K562 (cell line): ENCODE measurements at regions not wholly inside any gene's neighbourhood (a gene's known extent, or its start where the extent isn't known, plus 50 kb on each side); places are given as distances from the start of the nearest gene placed in this dataset.

Experiments
- ATAC-seq: fragments of 200-7000 bp; cut with Tn5 transposase; 3 replicates; pipeline ENCODE4 v1.9.1; 2020; ENCODE audit warnings: moderate library complexity
- BruUV-seq: library from RNA; stranded (reverse); fragments of 400-500 nt; replicated peaks from 2 replicates; lab custom pipeline; 2021; lab: Mats Ljungman, UMichigan
- CTCF ChIA-PET: fragments of 300-600 bp; formaldehyde crosslinking; extraction: SDS; loops from one replicate; lab custom pipeline; 2021; ENCODE audit warnings: low intra/inter-chr PET ratio; lab: Yijun Ruan, JAX
- POLR2A ChIA-PET: fragments of 300-600, 350-650 bp; sonication (Branson Sonifier 250); formaldehyde crosslinking; extraction: SDS; loops from one replicate; lab custom pipeline; 2021; ENCODE audit warnings: antibody characterized with exemption, inconsistent platforms; lab: Yijun Ruan, JAX
- DNase-seq, 4 experiments: peaks; one replicate each; pipeline versions ENCODE4 v3.0.0 to v3.0.0-alpha.2; 2011 to 2018; ENCODE audit warnings: low spot score in 3 of 4, mixed read lengths in 3 of 4; ENCODE audit errors: extremely low read depth in 1 of 4
- FAIRE-seq: peaks from 2 replicates; lab custom pipeline; 2011; peaks lifted over from hg19 to GRCh38; lab: Jason Lieb, UNC
- H2AFZ ChIP-seq: 2 replicates; pipeline ENCODE4 v1.6.0; 2011; ENCODE audit warnings: low read depth, low read length, control low read depth, inconsistent platforms
- H3K27ac ChIP-seq: fragments of 200-600 bp; 3 replicates; pipeline ENCODE4 v1.8.0; 2011; ENCODE audit warnings: low read depth, mild to moderate bottlenecking, control low read depth, inconsistent platforms, low read length, moderate library complexity, mixed read lengths; ENCODE audit errors: extremely low read depth
- H3K27me3 ChIP-seq, 2 experiments: fragments of 300-600 bp in 1 of 2; 2 replicates in 1 of 2; 3 replicates in 1 of 2; pipeline versions ENCODE4 v1.6.0 to v1.8.0; 2011; ENCODE audit warnings: inconsistent platforms in 2 of 2, low read length in 2 of 2, mild to moderate bottlenecking in 1 of 2, mixed read lengths in 1 of 2, moderate library complexity in 1 of 2; ENCODE audit not compliant: control insufficient read depth in 2 of 2, insufficient read depth in 2 of 2
- H3K36me3 ChIP-seq: fragments of 300-600 bp; 3 replicates; pipeline ENCODE4 v1.8.0; 2011; ENCODE audit warnings: mild to moderate bottlenecking, low read length, inconsistent platforms; ENCODE audit not compliant: control insufficient read depth, insufficient read depth
- H3K4me1 ChIP-seq, 2 experiments: fragments of 200-600 bp in 1 of 2; replicated peaks in 1 of 2; 2 replicates in 1 of 2; 3 replicates in 1 of 2; pipeline versions ENCODE4 v1.5.1 to v1.8.0; 2011; ENCODE audit warnings: inconsistent platforms in 2 of 2, low read length in 2 of 2, mild to moderate bottlenecking in 1 of 2, mixed read lengths in 1 of 2, moderate library complexity in 1 of 2; ENCODE audit not compliant: control insufficient read depth in 2 of 2, insufficient read depth in 2 of 2
- H3K4me2 ChIP-seq: 2 replicates; pipeline ENCODE4 v1.6.1; 2011; ENCODE audit warnings: low read length, control low read depth, inconsistent platforms, mixed read lengths; ENCODE audit not compliant: insufficient read depth
- H3K4me3 ChIP-seq: fragments of 200-600 bp; sonication (generic), shearing (Covaris generic); 2 replicates; pipeline ENCODE4 v1.5.1; 2016; ENCODE audit warnings: control low read depth, inconsistent platforms
- H3K79me2 ChIP-seq: fragments of 200-600 bp; 3 replicates; pipeline ENCODE4 v1.8.0; 2011; ENCODE audit warnings: low read length, inconsistent platforms; ENCODE audit not compliant: control insufficient read depth, insufficient read depth
- H3K9ac ChIP-seq, 2 experiments: 2 replicates each; pipeline versions ENCODE4 v1.6.0 to v1.6.1; 2011; ENCODE audit warnings: low read depth in 2 of 2, low read length in 2 of 2, control low read depth in 1 of 2, inconsistent platforms in 1 of 2, mild to moderate bottlenecking in 1 of 2, mixed read lengths in 1 of 2; ENCODE audit not compliant: insufficient read depth in 1 of 2
- H3K9me1 ChIP-seq: one replicate; pipeline ENCODE4 v1.6.0; 2011; ENCODE audit warnings: inconsistent platforms, mild to moderate bottlenecking, low read length, moderate library complexity; ENCODE audit not compliant: control insufficient read depth, insufficient read depth
- H3K9me3 ChIP-seq: replicated peaks from 2 replicates; pipeline ENCODE4 v1.5.1; 2011; ENCODE audit warnings: low read depth, low read length, inconsistent platforms; ENCODE audit not compliant: control insufficient read depth, insufficient read depth
- H4K20me1 ChIP-seq: replicated peaks from 2 replicates; pipeline ENCODE4 v1.6.1; 2011; ENCODE audit warnings: low read length, inconsistent platforms, mixed read lengths; ENCODE audit not compliant: control insufficient read depth, insufficient read depth
- CCAR2 ChIP-seq: fragments of 200-400 bp; formaldehyde crosslinking; IDR thresholded peaks from 2 replicates; pipeline ENCODE4 v1.6.1; 2017; ENCODE audit warnings: mild to moderate bottlenecking, low read depth, low read length
- CHCHD3 ChIP-seq: fragments of 250-450 bp; sonication (Bioruptor Pico); IDR thresholded peaks from 2 replicates; pipeline ENCODE4 v2.1.2; 2022; ENCODE audit warnings: mild to moderate bottlenecking
- CUX1 ChIP-seq: fragments of 200-800 bp; sonication (Bioruptor generic); IDR thresholded peaks from 2 replicates; pipeline ENCODE4 v1.6.1; 2016; ENCODE audit warnings: missing genetic modification characterization, missing compliant biosample characterization
- E2F1 ChIP-seq: sonication (generic); formaldehyde crosslinking; IDR thresholded peaks from 2 replicates; pipeline ENCODE4 v1.8.1; 2023; ENCODE audit warnings: mild to moderate bottlenecking, missing genetic modification reagents, moderate library complexity
- ETS1 ChIP-seq: conservative IDR thresholded peaks from 2 replicates; pipeline ENCODE4 v1.6.1; 2011; ENCODE audit warnings: low read depth, mild to moderate bottlenecking, low read length; ENCODE audit not compliant: control insufficient read depth
- HEY1 ChIP-seq: fragments of 250-450 bp; sonication (Bioruptor Pico); IDR thresholded peaks from 2 replicates; pipeline ENCODE4 v1.5.0; 2020; ENCODE audit warnings: mild to moderate bottlenecking, moderate library complexity, borderline replicate concordance
- HNRNPLL ChIP-seq: fragments of 200-400 bp; formaldehyde crosslinking; IDR thresholded peaks from 2 replicates; pipeline ENCODE4 v1.6.1; 2017; ENCODE audit warnings: low read length, low read depth, mild to moderate bottlenecking; ENCODE audit not compliant: poor library complexity, severe bottlenecking
- NCOA6 ChIP-seq: fragments of 450-650 bp; IDR thresholded peaks from 2 replicates; pipeline ENCODE4 v1.6.1; 2017; ENCODE audit warnings: mild to moderate bottlenecking
- PRPF4 ChIP-seq: fragments of 200-400 bp; formaldehyde crosslinking; IDR thresholded peaks from one replicate; pipeline ENCODE4 v1.6.1; 2017; ENCODE audit warnings: low read length, low read depth, mild to moderate bottlenecking; ENCODE audit not compliant: insufficient read depth, poor library complexity, severe bottlenecking
- ZBTB49 ChIP-seq: sonication (generic); formaldehyde crosslinking; IDR thresholded peaks from 2 replicates; pipeline ENCODE4 v1.8.0; 2022; ENCODE audit warnings: missing genetic modification reagents, mild to moderate bottlenecking, borderline replicate concordance
- WGBS: fragments of 100-300 bp; shearing (Covaris generic); methylation state at CpG from one replicate; pipeline ENCODE4 v1.1.6; 2016; ENCODE audit warnings: low coverage, mixed read lengths; ENCODE audit not compliant: insufficient coverage; ENCODE audit errors: missing lambda C conversion rate; 5-methylcytosine and 5-hydroxymethylcytosine counted together
- in situ Hi-C: fragments of 300-500 bp; cut with MboI; formaldehyde crosslinking; loops from 4 replicates; pipeline ENCODE4 v1.15.0; 2018; ENCODE audit warnings: inconsistent platforms, mixed read lengths
- intact Hi-C: fragments of 100-400 bp; cut with micrococcal nuclease; formaldehyde crosslinking; loops from 2 replicates; pipeline ENCODE4 v1.14.2; 2022

- TF ChIP-seq PRPF4 (no peak), CCAR2 (no peak), NCOA6 (no peak)
Measured at GRCh38 chr9:118129541-118129940, 425.3 kb downstream of the TLR4 start (continued).

GRCh38 chr9:118148990-118149389 is 444.8 kb downstream of the TLR4 start:
- ChIA-PET POLR2A (no interaction called here), CTCF (no interaction called here)
- Histone ChIP-seq H3K9me1 (no peaks in the 10 kb centered on the region), H4K20me1 (no peaks in the 10 kb centered on the region), H3K27me3 (no peaks in the 10 kb centered on the region), H3K4me1 (no peaks in the 10 kb centered on the region), H3K79me2 (no peaks in the 10 kb centered on the region), H3K9me3 (no peaks in the 10 kb centered on the region), H3K36me3 (no peaks in the 10 kb centered on the region), H3K27ac (no peak overlapping the region), H3K4me2 (no peak overlapping the region), H3K4me3 (no peak overlapping the region), H3K9ac (no peak overlapping the region), H2AFZ (no peak overlapping the region)
- in situ Hi-C loops = no loop called here
- no TSS peak for BruUV-seq
- no peak for ATAC-seq
- DNase-seq = no peak
- intact Hi-C loops = no loop called here
- no peak for FAIRE-seq
- 0% methylated on average over 1 of the region's 1 CpG for WGBS
- TF ChIP-seq CUX1 (CRISPR knock-in tag) (no peak), HNRNPLL (no peak), ZBTB49 (CRISPR knock-in tag) (no peak), HEY1 (no peak), E2F1 (CRISPR knock-in tag) (no peak), ETS1 (no peak), CHCHD3 (no peak)
